ENCODE measurements at regions not wholly inside any gene's neighbourhood (a gene's known extent, or its start where the extent isn't known, plus 50 kb on each side); places are given as distances from the start of the nearest gene placed in this dataset.
A peak's percentile ranks its signal among the peaks of the same experiment; 100 is the strongest.

- TF ChIP-seq ZNF639 (CRISPR knock-in tag; conservative IDR thresholded peaks at IDR 0.05) (peak; percentile 73; the same call in 1 of the 2 replicates), CREB1 (IDR thresholded peaks at IDR 0.05) (no peak), CREB1 (CRISPR knock-in tag; IDR thresholded peaks at IDR 0.05) (no peak), ZNF567 (CRISPR knock-in tag; IDR thresholded peaks at IDR 0.05; ENCODE audit: borderline replicate concordance) (no peak), RNF219 (CRISPR knock-in tag; IDR thresholded peaks at IDR 0.05) (no peak), ATF2 (CRISPR knock-in tag; IDR thresholded peaks at IDR 0.05) (0 out of 2 replicates have a peak, but pooled peaks have one; percentile 28), MNT (IDR thresholded peaks at IDR 0.05) (0 out of 2 replicates have a peak, but pooled peaks have one; percentile 8), NRL (CRISPR knock-in tag; IDR thresholded peaks at IDR 0.05; ENCODE audit: borderline replicate concordance) (no peak; the same call in 1 of the 2 replicates), HNRNPL (IDR thresholded peaks at IDR 0.05; ENCODE audit: low read depth, low read length) (peak; percentile 13), ZBTB43 (CRISPR knock-in tag; conservative IDR thresholded peaks at IDR 0.05) (0 out of 2 replicates have a peak, but pooled peaks have one; percentile 69), TAF1 (CRISPR knock-in tag; IDR thresholded peaks at IDR 0.05) (no peak), ZNF766 (CRISPR knock-in tag; IDR thresholded peaks at IDR 0.05; ENCODE audit: borderline replicate concordance) (no peak), ARID2 (CRISPR knock-in tag; IDR thresholded peaks at IDR 0.05; ENCODE audit: borderline replicate concordance) (0 out of 2 replicates have a peak, but pooled peaks have one; percentile 60), THRA (CRISPR knock-in tag; IDR thresholded peaks at IDR 0.05; ENCODE audit: borderline replicate concordance) (no peak), ZNF136 (CRISPR knock-in tag; IDR thresholded peaks at IDR 0.05; ENCODE audit: low read depth) (no peak), ZFP90 (CRISPR knock-in tag; IDR thresholded peaks at IDR 0.05; ENCODE audit: borderline replicate concordance) (peak; percentile 35; the same call in 1 of the 2 replicates), ZNF776 (CRISPR knock-in tag; IDR thresholded peaks at IDR 0.05) (peak; percentile 96), TOPORS (CRISPR knock-in tag; IDR thresholded peaks at IDR 0.05) (no peak), EZH2 (conservative IDR thresholded peaks at IDR 0.05; ENCODE audit: low read depth, low read length) (no peak), CHCHD3 (CRISPR knock-in tag; IDR thresholded peaks at IDR 0.05) (peak; percentile 45; the same call in 1 of the 2 replicates)
Measured at GRCh38 chr14:34059925-34060650, 109.2 kb upstream of the EGLN3 start (continued).

Measured in HepG2 (cell line).